HG03280 (cell line): ENCODE measurements at regions not wholly inside any gene's neighbourhood (a gene's known extent, or its start where the extent isn't known, plus 50 kb on each side); places are given as distances from the start of the nearest gene placed in this dataset.
"Not testable (repeated sequence)": the region's sequence is repeated elsewhere in the genome, so short reads cannot be mapped to it uniquely, and the experiment has no call there.

Experiments used
- ATAC-seq: cut with Tn5 transposase; IDR thresholded peaks from one replicate; pipeline ENCODE4 v1.9.1; 2021; ENCODE audit warnings: mild to moderate bottlenecking, moderate library complexity; ENCODE audit not compliant: unreplicated experiment

DNA sequence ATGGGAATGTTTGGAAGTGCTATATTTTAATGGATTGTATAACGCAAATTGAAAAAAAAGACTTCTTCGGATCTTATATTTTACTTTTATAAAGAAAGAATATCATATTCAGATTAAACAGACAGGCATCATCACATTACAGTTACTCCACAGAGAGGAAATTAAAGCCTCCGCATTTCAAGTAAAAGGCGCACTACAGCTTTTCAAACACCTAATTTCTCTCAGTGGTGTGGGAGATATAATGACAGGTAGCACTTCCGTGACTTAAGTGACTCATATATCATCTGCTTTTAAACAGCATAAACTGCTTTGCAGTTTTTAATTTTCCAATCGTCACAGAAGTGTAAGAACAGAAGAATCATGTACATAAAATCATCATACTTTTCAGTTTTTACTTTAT is 751.4 kb downstream of the FSCB start:
- no peak for ATAC-seq

DNA sequence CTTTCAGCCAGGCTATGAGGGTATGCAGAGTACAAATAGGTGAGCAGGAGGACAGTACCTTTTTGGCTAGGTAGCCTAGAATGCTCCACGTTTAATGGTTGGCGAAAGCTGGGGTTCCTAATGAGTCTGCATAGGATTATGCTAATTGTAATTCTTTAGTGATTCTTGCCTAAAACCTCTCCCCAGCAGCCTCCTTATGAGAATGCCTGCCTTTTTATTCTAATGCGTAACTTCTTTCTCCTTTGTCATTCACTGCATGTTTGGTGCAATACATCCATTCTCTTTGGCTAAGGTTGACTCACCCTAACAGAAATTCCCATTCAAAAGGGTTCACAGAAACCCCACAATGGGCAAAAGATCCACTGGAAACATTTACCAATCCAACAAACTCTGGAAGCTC is 752.2 kb downstream of the FSCB start:
- no peak for ATAC-seq

DNA sequence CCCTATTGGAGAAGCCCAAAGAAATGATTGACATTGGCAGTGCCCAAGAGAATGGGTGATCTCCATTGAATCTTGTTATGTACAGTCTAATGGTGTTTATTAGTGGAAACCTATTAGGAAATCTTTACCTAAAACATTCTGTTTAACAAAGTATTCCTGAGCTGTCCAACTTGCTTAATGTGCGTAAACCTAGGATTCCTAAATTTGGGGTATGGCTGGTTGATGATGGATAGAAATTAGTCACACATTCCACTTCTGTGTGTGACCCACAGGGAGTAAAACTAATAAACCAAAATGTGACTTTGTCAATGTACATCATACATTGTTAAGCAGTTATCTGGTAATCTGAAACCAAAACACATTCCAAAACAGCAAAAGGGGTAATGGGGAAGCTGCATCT is 761.3 kb downstream of the FSCB start:
- no peak for ATAC-seq

DNA sequence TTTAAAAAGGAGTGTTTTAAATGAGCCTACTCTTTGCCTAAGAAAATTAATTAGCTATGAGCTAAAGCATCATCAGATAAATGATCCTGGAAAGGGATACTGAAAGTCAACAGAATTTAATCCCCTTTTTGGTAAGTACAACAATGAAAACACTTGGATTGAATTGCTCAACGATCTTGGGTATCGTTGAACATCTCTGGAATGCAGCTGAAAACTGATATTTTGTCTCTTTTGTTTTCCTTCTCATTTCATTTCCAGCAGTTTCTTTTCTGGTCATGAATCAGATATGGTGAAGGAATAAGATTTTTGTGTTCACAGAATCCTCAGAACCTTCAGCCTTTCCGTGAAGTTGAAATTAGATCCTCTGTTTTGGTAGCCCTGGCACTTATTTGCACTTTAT is 771.2 kb downstream of the FSCB start:
- no peak for ATAC-seq

DNA sequence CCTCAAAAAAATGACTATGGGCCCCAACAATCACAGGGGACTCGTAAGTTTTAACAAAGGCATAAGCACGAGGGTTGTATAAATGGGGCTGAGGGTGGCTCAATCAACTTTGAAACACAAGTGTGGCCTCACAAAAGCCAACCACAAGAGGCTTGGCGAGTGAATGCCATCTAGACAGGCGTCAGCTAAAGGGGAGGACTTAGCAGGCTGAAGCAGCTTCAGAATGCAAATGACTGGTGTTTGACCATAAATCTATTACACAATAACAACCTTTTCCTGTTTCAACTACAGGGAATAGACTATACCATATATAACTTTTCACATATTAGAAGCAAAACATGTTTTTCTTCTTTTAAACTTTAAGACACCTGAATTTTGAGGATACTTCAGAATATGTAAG is 777.9 kb downstream of the FSCB start:
- no peak for ATAC-seq

DNA sequence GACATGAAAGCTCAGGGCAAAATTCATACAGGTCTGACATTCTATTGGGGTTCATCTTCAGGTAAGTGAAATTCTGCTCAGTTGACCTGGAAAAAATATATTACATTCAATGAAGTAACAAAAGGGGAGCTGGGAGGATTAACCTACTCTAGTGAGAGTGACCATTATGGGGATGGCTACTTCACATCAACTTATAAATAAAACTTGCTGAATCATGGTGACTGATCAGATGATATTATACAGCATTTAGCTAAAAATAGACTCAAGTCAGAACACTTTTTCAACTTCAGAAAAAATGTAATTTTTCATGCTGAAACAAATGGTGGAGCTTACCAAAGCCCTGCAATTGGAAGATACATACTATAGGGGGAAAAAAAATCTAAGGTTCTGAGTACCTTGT is 800.2 kb downstream of the FSCB start:
- no peak for ATAC-seq

DNA sequence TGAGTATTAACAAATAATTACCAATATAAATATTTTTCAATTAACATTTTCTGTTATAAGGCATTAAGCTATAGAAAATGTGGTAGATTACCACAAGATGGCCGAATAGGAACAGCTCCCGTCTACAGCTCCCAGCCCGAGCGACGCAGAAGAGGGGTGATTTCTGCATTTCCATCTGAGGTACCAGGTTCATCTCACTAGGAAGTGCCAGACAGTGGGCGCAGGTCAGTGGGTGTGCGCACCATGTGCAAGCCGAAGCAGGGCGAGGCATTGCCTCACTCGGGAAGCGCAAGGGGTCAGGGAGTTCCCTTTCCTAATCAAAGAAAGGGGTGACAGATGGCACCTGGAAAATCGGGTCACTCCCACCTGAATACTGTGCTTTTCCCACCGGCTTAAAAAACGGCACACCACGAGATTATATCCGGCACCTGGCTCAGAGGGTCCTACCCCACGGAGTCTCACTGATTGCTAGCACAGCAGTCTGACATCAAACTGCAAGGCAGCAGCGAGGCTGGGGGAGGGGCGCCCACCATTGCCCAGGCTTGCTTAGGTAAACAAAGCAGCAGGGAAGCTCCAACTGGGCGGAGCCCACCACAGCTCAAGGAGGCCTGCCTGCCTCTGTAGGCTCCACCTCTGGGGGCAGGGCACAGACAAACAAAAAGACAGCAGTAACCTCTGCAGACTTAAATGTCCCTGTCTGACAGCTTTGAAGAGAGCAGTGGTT is 808.4 kb downstream of the FSCB start:
- ATAC-seq: not testable (repeated sequence)

DNA sequence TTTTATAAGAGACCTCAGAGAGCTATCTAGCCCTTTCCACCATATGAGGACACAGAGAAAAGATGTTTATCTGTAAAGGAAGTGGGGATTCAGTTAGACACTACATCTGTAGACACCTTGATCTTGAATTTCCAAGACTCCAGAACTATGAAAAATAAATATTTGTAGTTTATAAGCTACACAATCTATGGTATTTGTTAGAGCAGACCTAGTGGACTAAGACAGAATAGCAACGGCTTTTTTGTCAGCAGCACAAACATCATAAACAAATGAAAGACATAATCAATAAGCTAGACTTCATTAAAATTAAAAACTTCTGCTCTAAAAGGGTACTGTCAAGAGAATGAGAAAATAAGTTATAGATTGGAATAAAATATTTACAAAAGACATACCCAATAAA is 810.1 kb downstream of the FSCB start:
- no peak for ATAC-seq

DNA sequence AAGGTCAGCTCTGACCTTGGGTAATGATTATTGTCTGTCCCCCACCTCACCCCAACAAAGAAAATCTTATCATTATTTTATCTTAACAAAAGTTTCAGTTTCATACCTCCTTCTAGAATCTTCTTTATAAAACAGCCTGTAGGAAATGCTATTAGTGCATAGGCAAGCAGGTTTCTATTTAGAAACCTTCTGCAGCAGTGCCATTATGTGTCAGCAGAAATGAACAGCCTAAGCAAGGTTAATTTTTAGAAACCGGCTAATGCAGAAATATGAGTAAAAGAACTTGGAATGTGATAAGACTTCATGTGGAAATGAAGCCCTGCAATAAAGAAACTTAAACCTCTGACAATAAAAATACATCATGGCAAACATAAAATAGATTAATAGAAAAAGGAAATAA is 814.4 kb downstream of the FSCB start:
- no peak for ATAC-seq

DNA sequence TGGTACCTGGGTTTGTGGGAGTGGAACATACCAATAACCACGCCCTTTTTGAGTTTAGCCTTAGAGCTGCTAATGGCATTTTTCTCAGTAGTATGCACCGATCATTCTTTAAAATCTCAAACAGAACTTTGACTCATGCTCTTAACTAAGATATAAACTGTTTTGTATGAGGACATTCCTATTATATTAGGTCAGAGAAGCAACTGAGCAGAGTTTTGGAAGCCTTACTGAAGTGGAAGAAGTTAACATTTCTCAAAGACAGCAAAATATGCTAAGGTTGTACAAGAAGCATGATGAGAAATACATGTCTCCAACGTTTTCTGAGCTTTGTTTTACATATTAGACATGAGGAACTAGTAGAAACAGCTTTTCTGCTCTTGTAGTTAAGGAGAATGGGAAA is 819.2 kb downstream of the FSCB start:
- ATAC-seq: no peak

DNA sequence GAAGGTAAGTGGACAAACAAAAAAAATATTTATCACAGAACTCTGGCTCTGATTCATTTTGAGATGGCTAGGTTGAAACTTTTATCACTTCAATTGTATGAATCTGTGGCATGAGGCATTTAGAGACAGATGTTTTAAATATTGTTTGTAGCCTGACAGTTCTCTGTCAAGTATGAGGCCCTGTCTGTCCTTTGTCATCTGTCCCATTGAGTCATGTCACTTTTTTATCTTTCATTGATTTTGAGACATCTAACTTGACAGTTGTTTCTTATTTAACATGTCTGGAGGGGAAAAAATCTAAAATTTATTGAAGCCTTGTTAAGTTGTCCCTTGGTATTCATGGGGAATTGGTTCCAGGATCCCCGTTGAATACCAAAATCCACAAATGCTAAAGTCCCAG is 829.5 kb downstream of the FSCB start:
- no peak for ATAC-seq

DNA sequence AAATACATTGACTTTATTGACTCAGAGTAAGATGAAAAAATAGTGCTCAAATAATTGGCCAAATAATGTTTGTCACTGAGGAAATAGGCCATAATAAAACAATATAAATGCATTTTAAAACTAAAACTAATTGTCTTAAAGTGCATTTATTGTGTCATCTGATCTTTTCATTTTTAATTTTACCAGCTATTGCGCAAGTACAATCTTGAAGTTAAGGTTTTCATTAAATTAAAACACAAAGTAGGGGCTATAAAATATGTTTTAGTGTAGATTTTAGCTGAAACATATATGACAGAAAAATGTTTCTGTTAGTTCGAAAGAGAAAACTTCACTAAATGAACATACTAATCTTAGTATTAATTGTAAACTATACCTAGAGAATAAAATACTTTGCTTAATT is 832.8 kb downstream of the FSCB start:
- no peak for ATAC-seq

DNA sequence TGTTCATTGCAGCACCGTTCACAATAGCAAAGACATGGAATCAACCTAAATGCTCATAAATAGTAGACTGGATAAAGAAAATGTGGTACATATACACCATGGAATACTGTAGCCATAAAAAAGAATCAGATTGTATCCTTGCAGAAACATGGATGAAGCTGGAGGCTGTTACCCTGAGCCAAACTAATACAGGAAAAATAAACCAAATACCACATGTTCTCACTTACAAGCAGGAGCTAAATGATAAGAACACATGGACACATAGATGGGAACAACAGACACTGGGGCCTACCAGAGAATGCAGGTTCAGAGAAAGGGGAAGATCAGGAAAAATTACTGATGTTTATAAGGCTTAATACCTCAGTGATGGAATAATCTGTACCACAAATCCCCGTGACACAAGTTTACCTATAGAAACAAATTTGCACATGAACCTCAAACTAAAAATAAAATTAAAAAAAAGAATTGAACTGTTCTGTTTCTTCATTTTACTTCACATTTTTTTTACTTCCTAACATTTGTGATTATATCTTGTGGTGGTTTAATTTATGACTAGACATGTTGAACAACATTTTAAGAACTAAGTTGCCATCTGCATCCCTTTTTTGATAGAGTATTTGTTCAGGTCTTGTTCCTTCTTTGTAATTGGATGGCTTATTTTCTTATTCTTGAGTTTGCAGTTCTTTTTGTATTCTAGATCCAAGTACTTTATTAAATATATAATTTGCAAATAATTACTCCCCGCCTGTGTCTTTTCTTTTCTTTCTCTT is 835.2 kb downstream of the FSCB start:
- ATAC-seq: no peak

DNA sequence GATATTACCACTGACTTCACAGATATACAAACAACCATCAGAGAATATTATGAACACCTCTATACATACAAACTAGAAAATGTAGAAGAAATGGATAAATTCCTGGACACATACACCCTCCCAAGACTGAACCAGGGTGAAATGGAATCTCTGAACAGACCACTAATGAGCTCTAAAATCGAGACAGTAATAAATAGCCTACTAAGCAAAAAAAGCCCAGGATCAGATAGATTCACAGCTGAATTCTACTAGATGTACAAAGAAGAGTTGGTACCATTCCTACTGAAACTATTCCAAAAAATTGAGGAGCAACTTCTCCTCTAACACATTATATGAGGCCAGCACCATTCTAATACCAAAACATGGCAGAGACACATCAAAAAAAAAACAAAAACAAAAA is 837.7 kb downstream of the FSCB start:
- no peak for ATAC-seq

DNA sequence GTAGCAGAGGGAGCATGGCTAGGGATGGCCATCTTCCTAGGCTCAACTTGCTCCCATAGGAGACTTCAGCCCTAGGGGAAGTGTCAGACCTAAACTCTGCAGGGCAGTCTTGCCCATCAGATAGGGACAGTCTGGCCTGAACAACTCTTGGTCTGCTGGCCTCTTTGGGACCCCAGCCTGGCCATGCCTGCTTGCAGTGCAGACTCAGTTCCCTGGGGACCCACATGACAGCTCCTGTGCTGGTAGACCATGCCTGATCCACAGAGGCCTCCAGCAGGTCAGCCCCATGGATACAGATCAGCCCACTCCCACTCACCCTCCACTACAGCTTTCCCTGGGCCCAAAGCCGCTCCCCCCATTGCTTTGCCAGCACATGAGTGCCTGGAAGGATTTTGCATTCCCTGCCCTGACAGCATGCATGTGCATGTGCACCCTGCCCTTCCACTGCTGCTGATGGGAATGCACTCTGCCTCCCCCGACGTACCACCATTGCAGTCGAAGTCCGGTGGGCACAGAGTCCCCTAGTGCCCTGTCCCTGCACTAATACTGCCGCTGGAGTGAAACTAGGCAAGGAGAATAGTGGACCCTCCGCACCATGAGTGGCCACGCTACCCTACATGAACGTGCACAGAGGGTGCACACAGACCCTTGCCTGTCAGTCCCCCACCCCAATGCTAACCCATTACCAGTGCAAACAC is 841.4 kb downstream of the FSCB start:
- ATAC-seq: no peak

DNA sequence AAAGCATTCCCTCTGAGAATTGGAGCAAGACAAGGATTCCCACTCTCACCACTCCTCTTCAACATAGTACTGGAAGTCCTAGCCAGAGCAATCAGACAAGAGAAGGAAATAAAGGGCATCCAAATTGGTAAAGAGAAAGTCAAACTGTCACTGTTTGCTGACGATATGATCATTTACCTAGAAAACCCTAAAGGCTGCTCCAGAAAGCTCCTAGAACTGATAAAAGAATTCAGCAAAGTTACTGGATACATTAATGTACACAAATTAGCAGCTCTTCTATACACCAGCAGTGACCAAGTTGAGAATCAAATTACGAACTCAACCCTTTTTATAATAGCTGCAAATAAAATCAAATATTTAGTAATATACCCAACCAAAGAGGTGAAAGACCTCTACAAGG is 851.9 kb downstream of the FSCB start:
- not testable (repeated sequence) for ATAC-seq

DNA sequence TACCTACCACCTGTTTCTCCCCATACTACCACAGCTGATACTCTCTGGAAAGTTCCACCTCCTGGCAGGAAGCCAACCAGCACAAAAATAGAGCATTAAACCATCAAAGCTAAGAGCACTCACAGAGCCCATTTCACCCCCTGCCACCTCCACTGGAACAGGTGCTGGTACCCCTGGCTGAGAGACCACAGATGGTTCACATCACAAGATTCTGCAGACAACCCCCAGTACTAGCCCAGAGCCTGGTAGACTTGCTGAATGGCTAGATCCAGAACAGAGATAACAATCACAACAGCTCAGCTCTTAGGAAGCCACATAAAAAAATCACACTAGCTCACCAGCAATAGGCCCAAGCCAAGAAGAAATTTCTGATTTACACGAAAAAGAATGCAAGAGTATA is 855.2 kb downstream of the FSCB start:
- no peak for ATAC-seq

DNA sequence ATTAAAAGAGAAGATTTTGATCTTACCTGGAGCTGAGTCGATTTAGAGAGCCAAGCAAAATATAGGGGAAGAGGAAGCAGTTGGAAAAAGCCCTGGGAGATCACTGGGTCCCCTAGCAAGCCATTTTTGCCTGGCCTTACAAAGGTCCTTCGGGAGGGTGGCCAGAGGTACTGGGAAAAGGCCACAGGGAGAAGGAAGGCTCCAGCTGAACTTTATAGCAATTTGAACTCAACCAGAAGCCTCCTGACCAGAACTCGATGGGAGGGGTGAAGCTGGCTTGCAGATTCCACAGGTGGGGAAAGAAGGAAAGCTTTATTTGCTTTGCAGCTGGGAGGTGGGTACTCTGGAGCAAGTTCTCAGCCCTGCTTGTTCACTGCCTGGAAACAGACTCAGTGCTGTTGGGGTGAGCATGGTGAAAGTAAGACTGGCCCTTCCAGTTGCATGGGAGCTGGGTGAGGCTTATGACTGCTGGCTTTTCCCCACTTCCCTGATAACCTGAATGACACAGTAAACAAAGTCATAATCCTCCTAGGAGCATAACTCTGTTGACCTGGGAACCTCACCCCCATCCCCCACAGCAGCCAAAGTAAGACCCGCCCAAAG is 855.8 kb downstream of the FSCB start:
- no peak for ATAC-seq

DNA sequence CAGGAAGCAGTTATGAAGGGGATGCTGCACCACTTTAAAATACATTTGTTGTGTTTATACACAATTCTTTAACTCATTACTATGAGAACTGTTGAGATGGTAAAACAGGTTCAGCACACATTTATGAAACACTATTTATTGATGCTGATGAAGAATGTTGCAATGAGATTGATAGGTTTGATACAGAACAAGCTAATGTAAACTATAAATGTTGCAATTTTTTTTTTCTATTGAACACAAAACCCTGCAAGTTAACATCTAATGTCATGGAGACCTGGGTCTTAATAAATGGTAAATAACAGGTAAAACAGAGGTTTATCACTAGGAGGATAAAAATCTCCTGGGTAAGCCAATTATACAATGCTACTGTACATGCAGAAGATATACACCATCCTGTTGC is 857.6 kb downstream of the FSCB start:
- no peak for ATAC-seq

DNA sequence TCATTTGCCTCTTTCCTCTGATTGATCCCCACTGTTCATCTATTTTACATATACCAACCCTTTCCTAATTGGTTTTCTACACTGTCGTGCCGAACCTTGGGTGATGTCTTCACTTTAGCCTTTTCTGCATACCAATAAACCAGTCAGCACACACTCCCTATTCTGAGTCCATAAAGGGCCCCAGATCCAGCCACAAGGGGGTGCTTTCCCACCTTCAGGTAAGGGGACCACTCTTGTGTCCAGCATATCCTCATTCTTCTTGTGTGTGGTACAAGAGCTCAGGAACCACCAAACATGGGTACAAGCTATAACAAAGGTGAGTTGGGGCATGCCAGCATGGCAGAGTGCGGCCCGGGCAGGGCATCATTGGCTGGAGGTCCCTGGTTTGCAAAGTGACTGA is 859.8 kb downstream of the FSCB start:
- no peak for ATAC-seq

DNA sequence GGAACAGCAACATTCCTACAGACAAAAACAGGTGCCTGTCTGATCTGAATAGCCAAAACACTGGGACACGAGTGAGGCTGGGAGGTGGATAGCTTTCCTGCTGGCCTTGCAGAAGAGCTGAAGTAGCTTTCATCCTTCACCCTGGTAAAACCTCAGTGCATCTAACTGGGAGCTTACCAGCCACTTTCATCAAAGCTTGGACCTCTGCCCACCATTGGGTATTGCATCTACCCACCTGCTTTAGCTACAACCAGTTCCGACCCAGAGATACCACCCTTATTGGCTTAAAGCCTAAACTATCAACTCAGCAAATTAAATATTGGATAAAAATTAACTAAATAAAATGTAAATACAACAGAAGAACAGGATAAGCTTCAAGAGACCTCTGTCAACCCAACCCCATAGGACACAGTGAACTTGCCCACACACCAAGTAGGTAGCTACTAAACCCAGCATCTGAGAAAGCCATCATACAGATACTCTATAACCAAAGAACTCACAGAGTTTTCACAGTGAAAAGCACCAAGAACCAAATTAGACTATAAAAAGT is 866.3 kb downstream of the FSCB start:
- ATAC-seq: no peak
